Astrocyte of the cerebellum (primary cell): ENCODE measurements at regions not wholly inside any gene's neighbourhood (a gene's known extent, or its start where the extent isn't known, plus 50 kb on each side); places are given as distances from the start of the nearest gene placed in this dataset.

Source experiments
- DNase-seq: peaks from one replicate; pipeline ENCODE4 v3.0.0-alpha.2; 2011; ENCODE audit warnings: low read depth
- H3K4me3 ChIP-seq: 2 replicates; pipeline ENCODE4 v1.5.1; 2011; ENCODE audit warnings: mild to moderate bottlenecking, low read depth, low read length, moderate library complexity
- in situ Hi-C: cut with HindIII; loops from 2 replicates; pipeline ENCODE4 v1.10.0; 2017; ENCODE audit warnings: low sequenced_read_pairs
- TF ChIP-seq, protein P1 (sequence below): IDR thresholded peaks from 2 replicates; pipeline ENCODE4 v1.5.1; 2012; ENCODE audit warnings: low read length, low read depth, moderate library complexity, mild to moderate bottlenecking; ENCODE audit errors: missing control alignments

GRCh38 chr10:64090865-64091264, 569.7 kb downstream of the REEP3 start:
- DNase-seq, result no peak
- TF ChIP-seq, protein P1, sequence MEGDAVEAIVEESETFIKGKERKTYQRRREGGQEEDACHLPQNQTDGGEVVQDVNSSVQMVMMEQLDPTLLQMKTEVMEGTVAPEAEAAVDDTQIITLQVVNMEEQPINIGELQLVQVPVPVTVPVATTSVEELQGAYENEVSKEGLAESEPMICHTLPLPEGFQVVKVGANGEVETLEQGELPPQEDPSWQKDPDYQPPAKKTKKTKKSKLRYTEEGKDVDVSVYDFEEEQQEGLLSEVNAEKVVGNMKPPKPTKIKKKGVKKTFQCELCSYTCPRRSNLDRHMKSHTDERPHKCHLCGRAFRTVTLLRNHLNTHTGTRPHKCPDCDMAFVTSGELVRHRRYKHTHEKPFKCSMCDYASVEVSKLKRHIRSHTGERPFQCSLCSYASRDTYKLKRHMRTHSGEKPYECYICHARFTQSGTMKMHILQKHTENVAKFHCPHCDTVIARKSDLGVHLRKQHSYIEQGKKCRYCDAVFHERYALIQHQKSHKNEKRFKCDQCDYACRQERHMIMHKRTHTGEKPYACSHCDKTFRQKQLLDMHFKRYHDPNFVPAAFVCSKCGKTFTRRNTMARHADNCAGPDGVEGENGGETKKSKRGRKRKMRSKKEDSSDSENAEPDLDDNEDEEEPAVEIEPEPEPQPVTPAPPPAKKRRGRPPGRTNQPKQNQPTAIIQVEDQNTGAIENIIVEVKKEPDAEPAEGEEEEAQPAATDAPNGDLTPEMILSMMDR, result no peak
- no peak overlapping the region for H3K4me3 ChIP-seq
- in situ Hi-C loops, result no loop called here

GRCh38 chr10:64091897-64092296, 570.7 kb downstream of the REEP3 start:
- no peak overlapping the region for H3K4me3 ChIP-seq
- in situ Hi-C loops, result no loop called here
- TF ChIP-seq, protein P1, result peak; percentile 40
- no peak for DNase-seq

DNA sequence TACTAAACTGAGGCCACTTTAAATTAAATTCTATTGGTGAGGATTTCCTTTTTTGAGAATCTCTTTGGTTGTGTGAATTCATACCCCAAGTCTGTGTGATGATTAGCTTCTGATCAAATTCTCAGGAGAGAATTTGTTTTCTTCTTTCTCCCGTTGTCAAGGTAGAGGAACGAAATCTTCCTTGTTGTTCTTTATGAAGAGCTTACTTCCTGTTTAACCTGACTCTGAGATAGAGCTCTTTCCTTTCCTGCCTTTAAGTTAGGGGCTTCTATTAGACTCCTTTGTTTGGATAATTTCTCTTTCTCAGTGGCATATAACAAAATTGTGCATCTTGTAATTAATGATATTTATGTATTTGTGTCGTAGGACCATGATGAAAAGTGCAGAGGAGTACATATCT, 572.1 kb downstream of the REEP3 start:
- DNase-seq, result no peak
- in situ Hi-C loops, result no loop called here
- no peak overlapping the region for H3K4me3 ChIP-seq
- TF ChIP-seq, protein P1, result no peak

GRCh38 chr10:64093946-64094535, 572.8 kb downstream of the REEP3 start:
- TF ChIP-seq, protein P1, result no peak
- in situ Hi-C loops, result no loop called here
- no peak overlapping the region for H3K4me3 ChIP-seq
- DNase-seq, result peak; percentile 9

DNA sequence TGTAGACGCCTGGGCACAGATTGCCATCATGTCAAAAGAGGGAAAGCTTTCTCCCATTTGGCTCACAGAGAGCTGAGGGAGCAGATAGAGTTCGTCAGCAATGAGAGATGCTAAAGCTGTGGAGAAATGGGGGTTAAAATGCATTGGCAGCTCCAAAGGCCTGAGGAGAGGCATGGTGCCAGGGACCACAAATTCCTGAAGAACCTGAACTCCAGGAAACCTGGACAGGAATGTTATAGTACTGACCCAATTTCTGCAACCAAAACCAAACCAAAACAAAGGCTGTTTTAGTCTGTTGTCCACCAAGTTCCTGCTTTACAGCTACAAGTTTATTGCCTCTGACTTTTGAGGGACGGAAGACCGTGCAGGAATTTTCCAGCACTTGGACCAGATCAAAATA, 575.7 kb downstream of the REEP3 start:
- DNase-seq, result peak; percentile 78
- in situ Hi-C loops, result no loop called here
- TF ChIP-seq, protein P1, result no peak
- no peak overlapping the region for H3K4me3 ChIP-seq

GRCh38 chr10:64097391-64098122, 576.4 kb downstream of the REEP3 start:
- H3K4me3 ChIP-seq, result no peak overlapping the region
- in situ Hi-C loops, result no loop called here
- TF ChIP-seq, protein P1, result no peak
- DNase-seq, result no peak
